ENCODE measurements at regions not wholly inside any gene's neighbourhood (a gene's known extent, or its start where the extent isn't known, plus 50 kb on each side); places are given as distances from the start of the nearest gene placed in this dataset.

DNA sequence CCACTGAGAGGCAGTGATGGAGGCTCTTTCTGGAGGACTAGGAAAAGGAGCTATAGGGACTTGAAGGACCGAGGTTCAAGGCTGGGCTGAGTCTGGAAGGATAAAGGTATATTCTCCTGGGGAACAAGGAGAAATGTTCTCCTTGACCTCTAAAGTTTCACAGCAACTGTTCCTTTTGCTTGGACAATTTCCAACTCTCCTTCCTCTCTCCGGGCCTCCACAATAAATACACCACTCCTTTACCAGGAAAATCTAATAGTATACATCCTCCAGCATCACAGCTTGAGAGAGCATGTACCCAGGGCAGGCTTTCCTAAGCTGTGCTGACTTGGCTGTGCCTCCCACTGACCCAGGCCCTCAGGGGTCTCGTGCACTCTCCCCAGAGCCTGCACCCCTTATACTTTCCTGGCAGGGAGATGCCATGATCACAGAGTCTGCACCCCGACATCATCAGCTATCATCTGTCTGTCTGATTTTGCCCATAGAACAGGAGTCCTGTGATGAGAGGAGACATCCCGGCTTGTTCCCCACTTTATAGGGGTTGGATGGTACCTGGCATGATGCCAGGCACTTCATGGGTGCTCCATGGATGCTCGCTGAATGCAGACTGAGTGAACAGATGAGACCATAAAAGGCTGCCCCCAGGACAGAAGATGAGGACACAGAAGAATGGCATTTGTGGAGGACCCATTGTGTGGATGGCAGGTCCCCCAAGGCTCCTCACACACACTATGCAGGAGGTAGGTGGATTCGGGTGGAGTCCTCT is 582.6 kb upstream of the CDH5 start:
- FAIRE-seq (no peak), DNase-seq (ENCODE audit: insufficient read length, low spot score) (no peak)
- TF ChIP-seq, protein P1, sequence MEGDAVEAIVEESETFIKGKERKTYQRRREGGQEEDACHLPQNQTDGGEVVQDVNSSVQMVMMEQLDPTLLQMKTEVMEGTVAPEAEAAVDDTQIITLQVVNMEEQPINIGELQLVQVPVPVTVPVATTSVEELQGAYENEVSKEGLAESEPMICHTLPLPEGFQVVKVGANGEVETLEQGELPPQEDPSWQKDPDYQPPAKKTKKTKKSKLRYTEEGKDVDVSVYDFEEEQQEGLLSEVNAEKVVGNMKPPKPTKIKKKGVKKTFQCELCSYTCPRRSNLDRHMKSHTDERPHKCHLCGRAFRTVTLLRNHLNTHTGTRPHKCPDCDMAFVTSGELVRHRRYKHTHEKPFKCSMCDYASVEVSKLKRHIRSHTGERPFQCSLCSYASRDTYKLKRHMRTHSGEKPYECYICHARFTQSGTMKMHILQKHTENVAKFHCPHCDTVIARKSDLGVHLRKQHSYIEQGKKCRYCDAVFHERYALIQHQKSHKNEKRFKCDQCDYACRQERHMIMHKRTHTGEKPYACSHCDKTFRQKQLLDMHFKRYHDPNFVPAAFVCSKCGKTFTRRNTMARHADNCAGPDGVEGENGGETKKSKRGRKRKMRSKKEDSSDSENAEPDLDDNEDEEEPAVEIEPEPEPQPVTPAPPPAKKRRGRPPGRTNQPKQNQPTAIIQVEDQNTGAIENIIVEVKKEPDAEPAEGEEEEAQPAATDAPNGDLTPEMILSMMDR (IDR thresholded peaks at IDR 0.05; ENCODE audit: insufficient read depth, missing control alignments): no peak

DNA sequence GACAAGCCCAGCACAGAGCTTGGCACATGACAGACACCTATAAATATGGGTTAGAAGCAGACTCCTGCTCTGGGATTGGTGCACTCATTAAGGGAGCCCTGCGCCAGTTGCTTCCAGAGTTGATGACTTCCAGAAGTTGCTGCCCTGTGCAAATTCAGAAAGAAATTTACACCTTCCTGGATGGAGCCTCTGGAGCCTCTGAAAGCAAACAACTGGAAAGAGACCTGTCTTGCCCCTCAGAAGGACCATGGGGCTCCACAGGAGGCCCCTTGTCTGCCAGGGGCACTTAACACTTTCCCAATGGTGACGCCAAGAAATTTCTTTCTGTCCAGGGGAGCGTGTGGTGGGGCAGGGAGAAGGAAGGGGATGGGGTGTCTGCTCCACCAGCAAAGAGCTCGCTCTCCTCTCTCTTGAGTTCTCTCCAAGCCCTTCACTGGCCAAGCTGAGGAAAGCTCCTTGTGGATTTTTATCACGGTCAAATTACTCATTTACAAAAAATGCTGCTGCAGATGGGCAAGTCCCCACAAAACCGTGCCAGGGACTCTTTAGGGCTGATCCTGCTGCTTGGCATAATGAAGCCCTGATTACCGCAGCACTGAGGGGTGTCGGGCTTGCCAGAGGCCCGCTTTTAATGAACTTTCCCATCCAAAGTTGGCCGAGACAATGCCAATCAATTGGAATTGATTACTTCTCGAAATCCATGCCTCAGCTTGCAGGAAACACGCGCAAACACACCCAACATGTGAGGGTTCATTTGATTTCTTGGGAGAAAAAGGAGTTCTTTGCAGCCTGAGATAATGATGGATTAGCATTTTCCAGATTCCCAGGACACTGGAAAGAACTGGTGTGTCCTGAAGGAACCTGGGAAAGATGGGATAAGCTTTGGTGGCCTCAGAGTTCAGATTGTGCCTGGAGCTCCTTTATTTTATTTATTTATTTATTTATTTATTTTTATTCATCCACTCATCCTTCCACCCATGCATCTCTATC is 583.6 kb upstream of the CDH5 start:
- FAIRE-seq: no peak
- TF ChIP-seq, protein P1 (IDR thresholded peaks at IDR 0.05; ENCODE audit: insufficient read depth, missing control alignments): no peak
- DNase-seq (ENCODE audit: insufficient read length, low spot score): no peak

DNA sequence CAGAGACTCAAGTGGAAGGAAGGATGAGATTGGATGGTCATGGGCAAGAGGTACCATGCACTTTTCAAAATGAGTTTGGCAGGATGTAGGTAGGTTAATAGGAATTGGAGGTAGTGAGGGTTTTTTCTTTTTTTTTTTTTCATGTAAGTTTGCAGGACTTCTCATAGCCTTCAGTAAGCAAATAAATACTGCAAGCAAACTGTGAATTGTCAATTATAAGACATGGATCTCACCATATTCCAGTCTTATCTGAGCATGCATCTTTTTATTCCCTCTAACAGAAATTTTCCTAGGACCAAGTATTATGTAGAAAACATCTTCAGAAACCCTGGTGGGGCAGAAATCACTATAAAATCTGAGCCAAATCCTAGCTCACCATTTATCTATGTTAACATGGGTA is 584.6 kb upstream of the CDH5 start:
- DNase-seq (ENCODE audit: insufficient read length, low spot score) (no peak), FAIRE-seq (no peak)
- TF ChIP-seq, protein P1 (IDR thresholded peaks at IDR 0.05; ENCODE audit: insufficient read depth, missing control alignments): no peak

DNA sequence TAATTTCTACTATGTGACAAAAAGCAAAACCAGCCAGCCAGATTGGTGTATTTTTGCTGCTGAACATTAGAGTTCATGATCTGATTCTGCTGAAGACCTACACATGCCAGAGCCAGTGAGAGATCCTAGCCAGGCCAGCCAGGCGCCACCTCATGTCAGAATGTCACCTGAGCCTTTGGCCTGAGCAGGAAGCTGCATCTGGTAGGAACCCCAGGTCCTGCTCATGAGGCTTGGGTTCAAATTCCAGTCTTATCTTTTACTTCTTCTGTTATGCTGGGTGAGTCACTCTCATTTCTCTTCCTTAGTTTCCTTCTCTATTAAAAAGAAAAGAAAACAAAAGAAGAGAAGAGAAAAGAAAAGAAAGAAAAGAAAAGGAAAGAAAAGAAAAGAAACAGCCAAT is 585.1 kb upstream of the CDH5 start:
- FAIRE-seq (no peak), DNase-seq (ENCODE audit: insufficient read length, low spot score) (no peak)
- TF ChIP-seq, protein P1 (IDR thresholded peaks at IDR 0.05; ENCODE audit: insufficient read depth, missing control alignments): no peak

DNA sequence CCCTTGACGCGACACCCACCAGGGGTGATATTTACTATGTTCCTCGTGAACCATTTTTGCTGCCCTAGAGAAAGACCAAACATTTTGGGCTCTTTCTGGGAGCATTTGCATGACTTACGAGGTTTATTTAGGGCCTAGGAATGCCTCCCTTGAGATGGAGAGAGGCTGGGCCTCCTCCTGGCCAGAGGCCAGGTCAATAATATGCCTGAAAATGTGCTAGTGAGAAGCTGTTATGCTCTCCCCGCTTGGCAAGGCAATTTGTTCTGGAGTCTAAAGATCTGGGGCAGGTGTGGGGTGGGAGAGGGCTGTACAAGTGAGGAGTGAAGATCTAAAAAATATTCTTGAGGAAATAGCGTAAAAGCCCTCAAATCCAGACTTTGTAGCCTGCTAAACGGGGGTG is 587.3 kb upstream of the CDH5 start:
- no peak for FAIRE-seq

DNA sequence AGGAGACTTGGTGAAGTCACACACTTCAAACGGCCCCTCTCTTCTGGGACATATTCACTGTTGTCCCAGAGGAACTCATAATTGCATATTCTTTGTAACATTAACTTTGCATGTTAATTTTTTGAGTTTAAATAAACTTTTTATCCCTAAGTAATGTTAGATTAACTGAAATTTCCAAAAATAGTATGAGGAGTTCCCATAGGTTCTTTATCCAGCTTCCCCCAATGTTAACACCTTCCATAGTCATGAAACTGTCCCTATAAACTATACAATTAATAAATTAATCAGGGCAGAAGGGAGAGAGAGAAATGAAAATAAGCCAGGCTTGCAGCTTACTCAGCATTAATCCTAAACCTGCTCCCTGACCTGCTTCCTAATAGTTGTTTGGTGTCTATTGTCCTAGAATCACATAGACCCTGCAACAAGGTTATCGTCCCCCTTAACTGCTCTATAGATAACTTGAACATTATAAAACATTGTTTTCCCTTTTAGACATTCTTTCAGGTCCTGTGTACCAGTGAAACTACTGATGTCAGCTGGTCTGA is 589.8 kb upstream of the CDH5 start:
- DNase-seq (ENCODE audit: insufficient read length, low spot score): no peak
- TF ChIP-seq, protein P1 (IDR thresholded peaks at IDR 0.05; ENCODE audit: insufficient read depth, missing control alignments): no peak
- no peak for FAIRE-seq

More for the DNA sequence above, 587.3 kb upstream of the CDH5 start:
- DNase-seq (ENCODE audit: insufficient read length, low spot score): no peak
- TF ChIP-seq, protein P1 (IDR thresholded peaks at IDR 0.05; ENCODE audit: insufficient read depth, missing control alignments): no peak

All from D721Med (cell line).